GM12878 (cell line): ENCODE measurements at regions not wholly inside any gene's neighbourhood (a gene's known extent, or its start where the extent isn't known, plus 50 kb on each side); places are given as distances from the start of the nearest gene placed in this dataset.

ENCODE experiments used
- ATAC-seq: fragments of 200-7000 bp; cut with Tn5 transposase; 3 replicates; pipeline ENCODE4 v1.9.1; 2020; ENCODE audit warnings: mild to moderate bottlenecking, moderate library complexity
- BruUV-seq: library from RNA; stranded (reverse); fragments of 400-500 nt; replicated peaks from 2 replicates; lab custom pipeline; 2021; lab: Mats Ljungman, UMichigan
- CTCF ChIA-PET: fragments of 300-600 bp; sonication (Branson Sonifier 250); formaldehyde crosslinking; extraction: SDS; loops from one replicate; lab custom pipeline; 2021; ENCODE audit warnings: inconsistent platforms; lab: Yijun Ruan, JAX
- POLR2A ChIA-PET: fragments of 350-600 bp; formaldehyde crosslinking; extraction: SDS; loops from one replicate; lab custom pipeline; 2021; ENCODE audit warnings: inconsistent platforms; lab: Charles Lee
- RAD21 ChIA-PET: fragments of 300-600 bp; sonication (Branson Sonifier 250); formaldehyde crosslinking; loops from one replicate; lab custom pipeline; 2023; ENCODE audit warnings: antibody characterized with exemption; ENCODE audit not compliant: unreplicated experiment; lab: Charles Lee
- SMC1A ChIA-PET: fragments of 300-600 bp; sonication (Branson Sonifier 250); formaldehyde crosslinking; loops from one replicate; lab custom pipeline; 2023; ENCODE audit not compliant: unreplicated experiment, uncharacterized antibody; lab: Charles Lee
- DNase-seq: peaks from one replicate; pipeline ENCODE4 v3.0.0-alpha.2; 2011; ENCODE audit warnings: low read depth, low spot score
- FAIRE-seq: peaks from 3 replicates; lab custom pipeline; 2011; peaks lifted over from hg19 to GRCh38; lab: Jason Lieb, UNC
- H2AFZ ChIP-seq: 2 replicates; pipeline ENCODE4 v1.6.0; 2011; ENCODE audit warnings: low read depth, low read length, control low read depth; ENCODE audit not compliant: control insufficient read depth
- H3K27ac ChIP-seq: 2 replicates; pipeline ENCODE4 v1.5.1; 2011; ENCODE audit warnings: control low read depth; ENCODE audit not compliant: control insufficient read depth, insufficient read depth
- H3K27me3 ChIP-seq, 2 experiments: replicated peaks in 1 of 2; 2 replicates each; pipeline versions ENCODE4 v1.6.0 to v1.6.1; 2011; ENCODE audit warnings: low read length in 1 of 2; ENCODE audit not compliant: control insufficient read depth in 2 of 2, insufficient read depth in 2 of 2
- H3K36me3 ChIP-seq, 2 experiments: 2 replicates each; pipeline ENCODE4 v1.5.1; 2011; ENCODE audit warnings: low read length in 1 of 2; ENCODE audit not compliant: control insufficient read depth in 2 of 2, insufficient read depth in 2 of 2
- H3K4me1 ChIP-seq: 2 replicates; pipeline ENCODE4 v1.6.1; 2011; ENCODE audit warnings: mild to moderate bottlenecking, low read length, moderate library complexity, mixed read lengths; ENCODE audit not compliant: control insufficient read depth, insufficient read depth
- H3K4me2 ChIP-seq: 2 replicates; pipeline ENCODE4 v1.6.0; 2011; ENCODE audit warnings: control low read depth; ENCODE audit not compliant: control insufficient read depth, insufficient read depth
- H3K4me3 ChIP-seq: fragments of 200-600 bp; sonication (generic); 2 replicates; pipeline ENCODE4 v1.5.1; 2016
- H3K79me2 ChIP-seq: 2 replicates; pipeline ENCODE4 v1.6.0; 2011; ENCODE audit warnings: low read length; ENCODE audit not compliant: control insufficient read depth, insufficient read depth
- H3K9ac ChIP-seq: 2 replicates; pipeline ENCODE4 v1.8.0; 2011; ENCODE audit warnings: low read length, control low read depth, mixed read lengths; ENCODE audit not compliant: control insufficient read depth, insufficient read depth
- H3K9me3 ChIP-seq: replicated peaks from 3 replicates; pipeline ENCODE4 v1.5.1; 2011; ENCODE audit warnings: mild to moderate bottlenecking, low read length; ENCODE audit not compliant: control insufficient read depth, insufficient read depth
- H4K20me1 ChIP-seq: 2 replicates; pipeline ENCODE4 v1.6.0; 2011; ENCODE audit not compliant: control insufficient read depth, insufficient read depth
- ATF2 ChIP-seq: IDR thresholded peaks from 2 replicates; pipeline ENCODE4 v1.6.1; 2012; ENCODE audit warnings: low read length, inconsistent platforms
- CBX3 ChIP-seq: fragments of 200-600 bp; sonication (generic); IDR thresholded peaks from 2 replicates; pipeline ENCODE4 v1.6.1; 2016; ENCODE audit warnings: low read depth, borderline replicate concordance
- ELK1 ChIP-seq: IDR thresholded peaks from 2 replicates; pipeline ENCODE4 v1.6.1; 2012; ENCODE audit warnings: low read depth, low read length, improper control_type of control experiment
- SREBF2 ChIP-seq: IDR thresholded peaks from 2 replicates; pipeline ENCODE4 v1.6.1; 2012; ENCODE audit warnings: mild to moderate bottlenecking, low read length
- WGBS: methylation state at CpG from one replicate; pipeline ENCODE4 v1.1.6; 2016; ENCODE audit warnings: low lambda C conversion rate; ENCODE audit not compliant: insufficient replicate concordance, insufficient coverage; ENCODE audit errors: missing lambda C conversion rate; 5-methylcytosine and 5-hydroxymethylcytosine counted together
- in situ Hi-C: fragments of 300-500 bp; cut with MboI; formaldehyde crosslinking; loops from 9 replicates; pipeline ENCODE4 v1.14.3; 2018; ENCODE audit warnings: mixed read lengths
- intact Hi-C: fragments of 100-400 bp; cut with micrococcal nuclease; formaldehyde crosslinking; loops from one replicate; pipeline ENCODE4 v1.14.2; 2022; ENCODE audit not compliant: unreplicated experiment

GRCh38 chr4:65028592-65028991, 619.3 kb upstream of the TECRL start:
- POLR2A ChIA-PET = no interaction called here
- Histone ChIP-seq H2AFZ (no peak overlapping the region), H4K20me1 (no peaks in the 10 kb centered on the region), H3K27me3 (no peaks in the 10 kb centered on the region), H3K4me3 (no peak overlapping the region), H3K79me2 (no peaks in the 10 kb centered on the region), H3K4me2 (no peak overlapping the region), H3K4me1 (no peaks in the 10 kb centered on the region), H3K9ac (no peak overlapping the region), H3K36me3 (no peaks in the 10 kb centered on the region), H3K9me3 (no peaks in the 10 kb centered on the region)
- FAIRE-seq = no peak
- ATAC-seq = no peak
- SMC1A ChIA-PET = no interaction called here
- RAD21 ChIA-PET = no interaction called here
- in situ Hi-C loops = no loop called here
- no TSS peak for BruUV-seq
- WGBS = 48% methylated on average over 3 of the region's 3 CpGs
- intact Hi-C loops = no loop called here
- TF ChIP-seq ATF2 (no peak), SREBF2 (no peak), ELK1 (no peak), CBX3 (no peak)
- TF ChIP-seq, all 136 proteins: peak for 0
- CTCF ChIA-PET = no interaction called here
- no peak for DNase-seq
- no peak overlapping the region for H3K27ac ChIP-seq
